DLD1 (cell line): ENCODE measurements at regions not wholly inside any gene's neighbourhood (a gene's known extent, or its start where the extent isn't known, plus 50 kb on each side); places are given as distances from the start of the nearest gene placed in this dataset.

Experiments used
- in situ Hi-C: cut with HindIII; loops from 2 replicates; pipeline ENCODE4 v1.10.0; 2017; ENCODE audit warnings: low sequenced_read_pairs

DNA sequence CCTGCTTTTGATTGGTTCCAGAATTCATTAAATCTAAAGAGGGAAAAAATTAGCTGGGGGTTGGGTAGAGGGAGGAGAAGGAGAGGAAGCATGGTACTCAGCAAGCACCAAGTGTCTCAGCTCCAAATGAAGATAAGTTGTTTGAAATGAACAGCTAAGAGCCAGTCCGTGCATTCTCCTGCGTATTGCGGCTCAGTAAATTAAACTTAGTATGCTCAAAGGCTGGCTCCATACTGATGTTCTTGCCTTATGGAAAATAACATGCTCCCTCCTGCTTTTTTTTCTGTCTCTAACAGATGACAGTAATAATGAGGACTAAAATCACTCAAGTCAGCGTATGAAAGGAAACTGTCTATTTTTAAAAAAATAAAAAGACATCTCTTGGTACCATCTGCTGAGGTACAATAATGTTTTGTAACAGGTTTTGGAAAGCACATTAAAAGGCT is 161.0 kb downstream of the SPATA31D1 start:
- in situ Hi-C loops = no loop called here

- in situ Hi-C loops = no loop called here
These were observed 163.6 kb downstream of the SPATA31D1 start for GRCh38 chr9:82152181-82152580.

DNA sequence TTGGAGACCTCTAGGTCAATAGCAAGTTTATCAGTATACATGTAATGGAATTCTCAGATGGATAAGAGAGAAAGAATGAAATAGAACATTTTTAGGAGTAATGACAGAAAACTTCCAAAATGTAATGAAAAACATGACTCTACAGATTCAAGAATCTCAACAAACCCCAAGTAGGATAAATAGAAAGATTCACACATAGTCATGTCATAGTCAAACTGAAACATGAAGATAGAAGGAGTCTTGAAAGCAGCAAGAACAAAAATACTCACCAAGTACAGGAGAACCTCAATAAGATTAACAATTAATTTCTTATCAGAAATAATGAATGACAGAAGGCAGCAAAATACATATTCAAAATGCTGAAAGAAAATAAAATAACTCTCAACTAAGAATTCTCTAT is 164.5 kb downstream of the SPATA31D1 start:
- in situ Hi-C loops = no loop called here

DNA sequence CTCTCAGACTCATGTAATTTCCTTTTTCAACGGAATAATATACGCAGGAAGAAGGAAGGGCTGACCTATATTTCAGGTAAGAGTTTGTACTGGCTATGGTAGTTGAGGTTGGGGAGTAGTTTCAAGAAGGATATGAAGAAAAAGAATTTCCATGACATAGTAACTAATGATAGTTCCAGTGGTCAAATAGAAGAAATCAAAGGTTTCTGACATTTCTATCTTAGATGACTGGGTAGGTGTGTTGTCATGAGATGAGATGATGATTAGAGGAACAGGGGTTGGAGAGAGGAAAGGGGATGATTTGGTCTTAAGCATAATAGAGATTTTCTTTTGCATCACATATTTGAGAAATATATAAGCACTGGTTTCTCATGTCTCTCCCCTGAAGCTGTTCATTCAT is 166.0 kb downstream of the SPATA31D1 start:
- in situ Hi-C loops = no loop called here

DNA sequence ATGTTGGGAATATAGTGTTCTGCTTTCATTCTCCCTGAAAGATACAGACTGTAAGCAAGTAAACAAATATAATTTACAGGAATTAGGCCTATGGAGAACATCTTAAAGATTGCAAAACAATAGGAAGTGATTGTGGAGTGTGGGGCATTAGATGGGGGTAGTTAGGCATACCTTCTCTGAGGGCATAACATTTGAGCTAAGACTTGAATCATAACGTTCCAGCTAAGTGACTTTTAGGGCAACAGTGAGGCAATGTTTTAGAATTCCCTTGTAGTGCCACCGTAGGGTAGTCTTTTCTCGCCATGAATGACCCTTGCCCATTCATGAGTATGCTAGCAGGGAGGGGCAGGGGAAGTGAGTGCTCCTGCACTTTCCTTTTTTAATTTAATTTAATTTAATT is 173.3 kb downstream of the SPATA31D1 start:
- in situ Hi-C loops = no loop called here

DNA sequence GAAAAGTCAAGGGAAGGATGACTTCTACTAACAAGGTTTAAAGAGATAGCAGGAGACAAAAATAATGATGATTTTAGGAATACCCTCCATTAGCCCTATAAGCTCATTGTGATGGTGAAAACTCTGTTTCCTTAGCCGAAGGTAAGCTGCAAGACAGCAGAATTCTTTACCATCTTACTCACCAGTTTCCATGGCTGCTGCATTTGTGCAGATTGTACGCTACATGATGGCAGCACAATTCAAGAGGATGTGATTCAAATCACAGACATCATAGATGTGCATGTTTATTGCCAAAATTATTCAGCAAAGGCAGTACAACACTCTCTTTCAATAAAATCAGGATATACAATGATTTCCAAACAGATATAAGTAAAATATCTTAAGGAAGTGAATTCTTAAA is 175.6 kb downstream of the SPATA31D1 start:
- in situ Hi-C loops = no loop called here

DNA sequence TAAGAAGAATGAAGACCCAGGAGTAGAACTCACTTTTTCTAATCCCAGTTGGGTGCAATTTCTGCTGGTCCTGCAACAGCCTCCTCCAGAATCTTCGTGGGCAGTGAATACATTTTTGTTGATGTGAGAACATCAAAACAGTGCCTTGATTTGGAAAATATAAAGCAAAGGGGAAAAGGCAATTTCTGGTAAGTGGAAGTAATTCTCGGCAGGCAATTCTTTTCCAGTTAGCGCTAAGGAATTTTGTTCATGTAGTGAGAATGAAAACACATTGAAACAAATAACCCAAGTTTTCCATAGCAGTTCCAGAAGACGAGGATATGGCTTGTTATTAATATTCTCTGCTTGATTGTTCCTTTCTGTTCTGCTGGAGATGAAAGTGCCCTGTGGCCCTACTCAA is 178.7 kb downstream of the SPATA31D1 start:
- in situ Hi-C loops = no loop called here

DNA sequence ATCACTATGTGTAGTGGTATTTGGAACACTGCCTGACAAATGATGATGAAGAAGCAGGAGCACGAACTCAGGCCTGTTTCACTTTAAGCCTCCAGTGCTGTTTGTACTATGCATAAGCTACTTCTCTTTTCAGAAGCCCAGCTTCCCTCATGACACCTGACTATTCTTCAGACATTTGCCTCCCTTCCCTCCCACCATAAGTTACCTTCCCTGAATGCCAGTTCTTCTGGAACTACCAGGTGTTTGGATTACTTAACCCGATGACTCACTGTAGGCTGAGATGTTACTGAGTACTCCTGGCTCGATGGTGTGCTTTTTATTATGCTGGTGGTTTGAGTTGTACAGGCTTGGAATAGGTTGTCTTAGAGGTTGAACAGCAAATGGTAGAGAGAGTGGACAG is 180.0 kb downstream of the SPATA31D1 start:
- in situ Hi-C loops = no loop called here

GRCh38 chr9:82170866-82171265 is 182.3 kb downstream of the SPATA31D1 start:
- in situ Hi-C loops = no loop called here

DNA sequence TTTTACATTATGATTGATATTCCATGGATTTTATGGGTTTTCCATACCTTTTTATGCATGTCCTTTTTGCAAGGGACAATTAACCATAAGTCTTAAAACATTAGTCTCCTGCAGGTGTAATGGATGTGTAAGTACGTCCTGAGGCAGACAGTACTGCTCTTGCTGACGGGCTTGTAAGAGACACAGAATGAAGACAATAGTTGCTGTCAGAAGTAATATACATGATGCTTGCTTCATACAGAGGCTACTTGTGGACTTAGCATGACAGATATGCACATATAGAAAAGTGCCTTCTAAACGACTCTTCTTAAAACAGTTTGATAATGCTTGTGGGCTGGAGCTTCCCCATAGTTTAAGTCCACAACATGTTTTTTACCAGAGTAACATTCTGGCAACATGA is 182.7 kb downstream of the SPATA31D1 start:
- in situ Hi-C loops = no loop called here

DNA sequence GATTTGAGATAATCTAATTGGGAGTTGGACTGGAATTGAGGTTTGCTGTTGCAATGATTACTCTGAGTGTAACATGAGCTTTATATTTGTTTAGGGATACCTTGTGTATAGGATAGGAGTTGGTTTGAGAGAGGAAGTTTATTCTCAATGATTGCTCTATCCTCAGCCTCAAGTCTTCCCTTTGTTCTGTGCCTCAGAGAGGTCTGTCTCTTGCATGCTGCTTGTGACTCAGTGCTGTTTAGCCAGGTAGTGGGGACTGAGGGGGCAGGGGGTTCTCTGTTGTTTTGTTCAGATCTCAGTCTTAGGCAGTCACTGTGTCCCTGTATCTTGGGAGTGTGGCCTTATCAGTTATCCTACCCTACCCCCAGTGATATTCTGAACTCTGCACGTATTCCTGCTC is 192.1 kb downstream of the SPATA31D1 start:
- in situ Hi-C loops = no loop called here

GRCh38 chr9:82183181-82183860 is 194.7 kb downstream of the SPATA31D1 start:
- in situ Hi-C loops = no loop called here

- in situ Hi-C loops = no loop called here
These were observed 196.0 kb downstream of the SPATA31D1 start for GRCh38 chr9:82184524-82184923.

DNA sequence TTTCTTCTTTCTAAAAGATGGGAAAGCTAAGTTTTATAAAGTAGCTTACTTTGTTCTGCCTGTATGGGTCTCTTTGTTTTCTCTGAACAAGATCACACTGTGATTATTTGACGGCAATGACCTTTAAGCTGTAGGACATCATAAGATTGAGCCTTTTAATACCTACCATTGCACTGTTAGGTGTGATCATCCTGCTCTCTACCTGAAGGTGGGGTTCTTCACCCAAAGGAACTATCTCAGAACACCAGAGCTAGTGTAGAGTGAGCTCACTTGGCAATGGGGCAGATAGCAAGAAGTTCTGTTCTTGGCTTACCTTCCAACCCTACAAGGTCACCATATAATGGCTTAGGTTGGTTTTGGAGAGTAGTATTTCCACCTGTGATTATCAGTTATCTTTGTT is 200.2 kb downstream of the SPATA31D1 start:
- in situ Hi-C loops = no loop called here

GRCh38 chr9:82191082-82191770 is 202.7 kb downstream of the SPATA31D1 start:
- in situ Hi-C loops = no loop called here

- in situ Hi-C loops = no loop called here
These were observed 203.6 kb downstream of the SPATA31D1 start for GRCh38 chr9:82192211-82192610.

- in situ Hi-C loops = no loop called here
These were observed 208.3 kb downstream of the SPATA31D1 start for GRCh38 chr9:82196622-82197441.

- in situ Hi-C loops = loop anchor here (10.0 kb wide), 1 partner anchor 176 kb away; no protein-coding TSS in a partner anchor
These were observed 212.6 kb downstream of the SPATA31D1 start for GRCh38 chr9:82201196-82201595.

DNA sequence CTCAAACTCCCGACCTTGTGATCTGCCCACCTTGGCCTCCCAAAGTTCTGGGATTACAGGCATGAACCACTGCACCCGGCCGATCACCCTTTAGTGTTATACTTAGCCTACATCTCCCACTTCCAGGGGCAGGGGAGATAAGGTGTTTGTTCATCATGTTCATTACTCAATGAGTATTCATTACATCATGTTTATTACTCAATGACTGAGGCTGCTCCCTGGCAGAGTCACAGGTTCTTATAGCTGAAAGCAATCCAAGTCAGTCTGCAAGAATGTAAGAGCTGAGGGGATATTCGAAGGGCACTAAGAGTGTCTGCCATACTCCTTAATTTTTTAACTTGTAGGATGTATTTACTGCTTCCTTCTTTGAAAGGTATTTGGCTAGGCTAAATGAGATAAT is 214.2 kb downstream of the SPATA31D1 start:
- in situ Hi-C loops = loop anchor here (10.0 kb wide), 1 partner anchor 178 kb away; no protein-coding TSS in a partner anchor

- in situ Hi-C loops = loop anchor here (10.0 kb wide), 1 partner anchor 182 kb away; no protein-coding TSS in a partner anchor
These were observed 217.9 kb downstream of the SPATA31D1 start for GRCh38 chr9:82206490-82206889.

DNA sequence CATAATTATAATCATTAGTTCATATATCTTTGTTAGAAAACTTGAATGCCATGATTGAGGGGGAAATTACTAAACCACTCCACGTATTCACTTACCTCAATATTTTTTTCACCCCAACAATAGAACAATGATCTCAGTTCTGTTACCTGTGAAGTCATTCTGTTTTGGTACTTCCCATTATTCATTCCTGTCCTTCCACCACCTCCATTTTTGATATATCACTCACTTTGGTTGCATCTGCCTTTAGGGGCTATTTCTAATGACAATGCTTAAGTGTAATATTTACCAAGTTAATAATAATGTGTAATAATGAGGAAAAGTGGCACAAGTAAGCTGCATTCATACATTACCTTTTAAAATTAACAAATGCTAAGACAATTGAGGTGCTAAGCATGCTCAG is 218.4 kb downstream of the SPATA31D1 start:
- in situ Hi-C loops = loop anchor here (10.0 kb wide), 1 partner anchor 182 kb away; no protein-coding TSS in a partner anchor
